CD4-positive, alpha-beta T cell treated with Interleukin-4 for 1 hour (primary cell): ENCODE measurements at regions not wholly inside any gene's neighbourhood (a gene's known extent, or its start where the extent isn't known, plus 50 kb on each side); places are given as distances from the start of the nearest gene placed in this dataset.
"Not testable (repeated sequence)": the region's sequence is repeated elsewhere in the genome, so short reads cannot be mapped to it uniquely, and the experiment has no call there.

ENCODE experiments used
- DNase-seq, 2 donors: peaks; one replicate each; pipeline ENCODE4 v3.0.0-alpha.2; 2020 to 2022

GRCh38 chr5:145062280-145063062 lies 772.7 kb downstream of the PRELID2 start:
- DNase-seq, result no peak

- no peak for DNase-seq
These were observed 778.3 kb downstream of the PRELID2 start for GRCh38 chr5:145056800-145057199.

GRCh38 chr5:145050181-145050580 lies 785.0 kb downstream of the PRELID2 start:
- no peak for DNase-seq

- no peak for DNase-seq
These were observed 790.2 kb downstream of the PRELID2 start for GRCh38 chr5:145044970-145045369.

- DNase-seq, result no peak
These were observed 806.5 kb downstream of the PRELID2 start for GRCh38 chr5:145028626-145029025.

GRCh38 chr5:145027286-145027685 lies 807.9 kb downstream of the PRELID2 start:
- DNase-seq, result no peak

GRCh38 chr5:145025775-145026174 lies 809.4 kb downstream of the PRELID2 start:
- DNase-seq, result no peak

GRCh38 chr5:145015146-145015545 lies 820.0 kb downstream of the PRELID2 start:
- no peak for DNase-seq

- DNase-seq, result no peak
These were observed 821.0 kb downstream of the PRELID2 start for GRCh38 chr5:145014109-145014508.

GRCh38 chr5:145010834-145011233 lies 824.3 kb downstream of the PRELID2 start:
- DNase-seq, result no peak

- DNase-seq, result no peak
These were observed 826.1 kb downstream of the PRELID2 start for GRCh38 chr5:145008876-145009530.

- not testable (repeated sequence) for DNase-seq
These were observed 823.7 kb downstream of the KCTD16 start for GRCh38 chr5:144994356-144994755.

- no peak for DNase-seq
These were observed 812.4 kb downstream of the KCTD16 start for GRCh38 chr5:144983101-144983500.

GRCh38 chr5:144979516-144980264 lies 809.0 kb downstream of the KCTD16 start:
- DNase-seq, result no peak

- no peak for DNase-seq
These were observed 801.6 kb downstream of the KCTD16 start for GRCh38 chr5:144972317-144972716.

- DNase-seq, result no peak
These were observed 800.6 kb downstream of the KCTD16 start for GRCh38 chr5:144971108-144971850.

GRCh38 chr5:144960296-144960695 lies 789.6 kb downstream of the KCTD16 start:
- no peak for DNase-seq

GRCh38 chr5:144958002-144958401 lies 787.3 kb downstream of the KCTD16 start:
- DNase-seq, result no peak

- no peak for DNase-seq
These were observed 780.3 kb downstream of the KCTD16 start for GRCh38 chr5:144950996-144951395.

- no peak for DNase-seq
These were observed 776.4 kb downstream of the KCTD16 start for GRCh38 chr5:144947023-144947422.

GRCh38 chr5:144945503-144945902 lies 774.8 kb downstream of the KCTD16 start:
- no peak for DNase-seq

- DNase-seq, result no peak
These were observed 774.3 kb downstream of the KCTD16 start for GRCh38 chr5:144944936-144945335.

GRCh38 chr5:144941004-144941403 lies 770.3 kb downstream of the KCTD16 start:
- DNase-seq, result no peak
